ENCODE measurements at regions not wholly inside any gene's neighbourhood (a gene's known extent, or its start where the extent isn't known, plus 50 kb on each side); places are given as distances from the start of the nearest gene placed in this dataset.
"Not testable (repeated sequence)": the region's sequence is repeated elsewhere in the genome, so short reads cannot be mapped to it uniquely, and the experiment has no call there.

- DNase-seq: not testable (repeated sequence)
Observed at GRCh38 chr9:64813072-64813471, 471.9 kb downstream of the FOXD4L5 start.

GRCh38 chr9:64778667-64779066 is 506.3 kb downstream of the FOXD4L5 start:
- DNase-seq: not testable (repeated sequence)

GRCh38 chr9:64776269-64776668 is 508.7 kb downstream of the FOXD4L5 start:
- DNase-seq: not testable (repeated sequence)

- not testable (repeated sequence) for DNase-seq
Observed at GRCh38 chr9:64774813-64775793, 509.9 kb downstream of the FOXD4L5 start.

- DNase-seq: not testable (repeated sequence)
Observed at GRCh38 chr9:64774004-64774812, 510.8 kb downstream of the FOXD4L5 start.

GRCh38 chr9:64773491-64773931 is 511.5 kb downstream of the FOXD4L5 start:
- no peak for DNase-seq

GRCh38 chr9:64772751-64773331 is 512.2 kb downstream of the FOXD4L5 start:
- not testable (repeated sequence) for DNase-seq

- peak; percentile 16 for DNase-seq
Observed at GRCh38 chr9:64772123-64772736, 512.8 kb downstream of the FOXD4L5 start.
